Endodermal cell (in vitro differentiated cells): ENCODE measurements at regions not wholly inside any gene's neighbourhood (a gene's known extent, or its start where the extent isn't known, plus 50 kb on each side); places are given as distances from the start of the nearest gene placed in this dataset.
A peak's percentile ranks its signal among the peaks of the same experiment; 100 is the strongest.
"Not testable (repeated sequence)": the region's sequence is repeated elsewhere in the genome, so short reads cannot be mapped to it uniquely, and the experiment has no call there.

ENCODE experiments used
- DNase-seq: peaks from one replicate; pipeline ENCODE4 v3.0.0-alpha.2; 2017
- H3K27ac ChIP-seq: 2 replicates; pipeline ENCODE4 v1.5.1; 2013; ENCODE audit warnings: mild to moderate bottlenecking, low read depth, low read length, moderate library complexity
- H3K27me3 ChIP-seq: 2 replicates; pipeline ENCODE4 v1.6.1; 2013; ENCODE audit warnings: mild to moderate bottlenecking, low read length, moderate library complexity; ENCODE audit not compliant: insufficient read depth, control insufficient read depth, poor library complexity, severe bottlenecking
- H3K36me3 ChIP-seq: 2 replicates; pipeline ENCODE4 v1.7.0; 2013; ENCODE audit warnings: mild to moderate bottlenecking, low read length, moderate library complexity; ENCODE audit not compliant: control insufficient read depth, insufficient read depth
- H3K4me1 ChIP-seq: one replicate; pipeline ENCODE4 v1.7.0; 2013; ENCODE audit warnings: low read length; ENCODE audit not compliant: control insufficient read depth, insufficient read depth
- H3K4me3 ChIP-seq: 2 replicates; pipeline ENCODE4 v1.5.1; 2013; ENCODE audit warnings: mild to moderate bottlenecking, low read length, moderate library complexity
- H3K9ac ChIP-seq: 2 replicates; pipeline ENCODE4 v1.6.1; 2013; ENCODE audit warnings: mild to moderate bottlenecking, low read length, moderate library complexity; ENCODE audit not compliant: poor library complexity, severe bottlenecking; ENCODE audit errors: extremely low read depth
- H3K9me3 ChIP-seq: 2 replicates; pipeline ENCODE4 v1.6.1; 2013; ENCODE audit warnings: mild to moderate bottlenecking, low read length, moderate library complexity; ENCODE audit not compliant: control insufficient read depth
- H3K27ac Mint-ChIP-seq: 2 replicates; pipeline ENCODE4 v1.8.0; 2020; ENCODE audit warnings: mixed read lengths
- H3K27me3 Mint-ChIP-seq: 2 replicates; pipeline ENCODE4 v1.8.0; 2021; ENCODE audit warnings: mild to moderate bottlenecking, mixed read lengths; ENCODE audit not compliant: insufficient read depth
- H3K36me3 Mint-ChIP-seq: 2 replicates; pipeline ENCODE4 v1.8.0; 2020; ENCODE audit warnings: low read depth, mixed read lengths
- H3K4me1 Mint-ChIP-seq: 2 replicates; pipeline ENCODE4 v1.8.0; 2020; ENCODE audit warnings: mixed read lengths
- H3K4me3 Mint-ChIP-seq: 2 replicates; pipeline ENCODE4 v1.8.0; 2020; ENCODE audit warnings: mild to moderate bottlenecking, moderate library complexity, mixed read lengths
- H3K9me3 Mint-ChIP-seq: 2 replicates; pipeline ENCODE4 v1.8.0; 2020; ENCODE audit warnings: mild to moderate bottlenecking, mixed read lengths
- CTCF ChIP-seq: fragments of 200-600 bp; sonication (generic); conservative IDR thresholded peaks from 2 replicates; pipeline ENCODE4 v1.5.0; 2021; ENCODE audit warnings: antibody characterized with exemption, mild to moderate bottlenecking
- whole genome bisulfite sequencing, 2 experiments: methylation state at CpG; one replicate each; pipeline versions ENCODE4 v1.1.5 to v1.1.7; 2013; ENCODE audit warnings: missing lambda C conversion rate in 2 of 2, mixed read lengths in 1 of 2; ENCODE audit not compliant: insufficient coverage in 1 of 2, insufficient read length in 1 of 2; 5-methylcytosine and 5-hydroxymethylcytosine counted together

GRCh38 chrX:110514509-110514908 is 155.9 kb downstream of the RTL9 start:
- no peak overlapping the region for H3K4me3 Mint-ChIP-seq
- WGBS, 2 experiments: 86% methylated on average over 2 of the region's 2 CpGs; no CpG with 5 or more reads in 1 of the 2 experiments

GRCh38 chrX:110519501-110519900 is 160.9 kb downstream of the RTL9 start:
- 86 to 100% methylated on average over 1 to 2 of the region's 3 CpGs for WGBS, 2 experiments
- H3K4me3 ChIP-seq: no peak overlapping the region
- peaks cover 5% of the 10 kb centered on the region for H3K4me1 Mint-ChIP-seq
- H3K4me3 Mint-ChIP-seq: no peak overlapping the region
- no peaks in the 10 kb centered on the region for H3K4me1 ChIP-seq
- no peaks in the 10 kb centered on the region for H3K9me3 ChIP-seq
- DNase-seq: no peak
- no peak for TF ChIP-seq CTCF
- H3K36me3 Mint-ChIP-seq: no peaks in the 10 kb centered on the region
- no peaks in the 10 kb centered on the region for H3K36me3 ChIP-seq
- H3K27me3 ChIP-seq: no peaks in the 10 kb centered on the region
- no peak overlapping the region for H3K9ac ChIP-seq
- H3K27me3 Mint-ChIP-seq: no peaks in the 10 kb centered on the region
- no peak overlapping the region for H3K27ac ChIP-seq
- no peak overlapping the region for H3K27ac Mint-ChIP-seq
- no peaks in the 10 kb centered on the region for H3K9me3 Mint-ChIP-seq

More at GRCh38 chrX:110514509-110514908, 155.9 kb downstream of the RTL9 start:
- Mint-ChIP-seq H3K9me3 (peaks cover 6% of the 10 kb centered on the region), H3K27me3 (no peaks in the 10 kb centered on the region), H3K4me1 (peaks cover 20% of the 10 kb centered on the region), H3K36me3 (no peaks in the 10 kb centered on the region), H3K27ac (no peak overlapping the region)
- no peaks in the 10 kb centered on the region for H3K27me3 ChIP-seq
- H3K9ac ChIP-seq: no peak overlapping the region
- H3K4me3 ChIP-seq: no peak overlapping the region
- no peaks in the 10 kb centered on the region for H3K36me3 ChIP-seq
- no peak for DNase-seq
- no peaks in the 10 kb centered on the region for H3K4me1 ChIP-seq
- H3K27ac ChIP-seq: no peak overlapping the region
- no peak for TF ChIP-seq CTCF
- peaks cover 10% of the 10 kb centered on the region for H3K9me3 ChIP-seq

- H3K27ac ChIP-seq: no peak overlapping the region
- WGBS, 2 experiments: 40 to 83% methylated on average over 1 to 7 of the region's 7 CpGs
- H3K4me3 Mint-ChIP-seq: no peak overlapping the region
Measured at GRCh38 chrX:110519906-110520452, 161.3 kb downstream of the RTL9 start.

GRCh38 chrX:110520652-110521051 is 162.0 kb downstream of the RTL9 start:
- peak overlapping the region; percentile 36 for H3K4me3 Mint-ChIP-seq

More at GRCh38 chrX:110519906-110520452, 161.3 kb downstream of the RTL9 start:
- no peak for TF ChIP-seq CTCF
- DNase-seq: no peak
- Histone ChIP-seq H3K36me3 (no peaks in the 10 kb centered on the region), H3K9ac (no peak overlapping the region), H3K27me3 (no peaks in the 10 kb centered on the region), H3K9me3 (no peaks in the 10 kb centered on the region), H3K4me3 (no peak overlapping the region), H3K4me1 (no peaks in the 10 kb centered on the region)
- H3K27ac Mint-ChIP-seq: no peak overlapping the region
- H3K9me3 Mint-ChIP-seq: no peaks in the 10 kb centered on the region
- H3K4me1 Mint-ChIP-seq: peaks cover 5% of the 10 kb centered on the region
- no peaks in the 10 kb centered on the region for H3K27me3 Mint-ChIP-seq
- H3K36me3 Mint-ChIP-seq: no peaks in the 10 kb centered on the region

More at GRCh38 chrX:110520652-110521051, 162.0 kb downstream of the RTL9 start:
- H3K9me3 Mint-ChIP-seq, H3K4me1 ChIP-seq, H3K27ac ChIP-seq, DNase-seq, H3K36me3 Mint-ChIP-seq, H3K36me3 ChIP-seq, H3K4me3 ChIP-seq, H3K27ac Mint-ChIP-seq, H3K9ac ChIP-seq, H3K27me3 Mint-ChIP-seq, H3K9me3 ChIP-seq, H3K4me1 Mint-ChIP-seq, H3K27me3 ChIP-seq: not testable (repeated sequence)
- 40 to 77% methylated on average over 1 to 4 of the region's 13 CpGs for WGBS, 2 experiments
